Activated CD4-positive, alpha-beta T cell treated with anti-CD3 and anti-CD28 coated beads for 24 hours (primary cell): ENCODE measurements at regions not wholly inside any gene's neighbourhood (a gene's known extent, or its start where the extent isn't known, plus 50 kb on each side); places are given as distances from the start of the nearest gene placed in this dataset.
A peak's percentile ranks its signal among the peaks of the same experiment; 100 is the strongest.
"Not testable (repeated sequence)": the region's sequence is repeated elsewhere in the genome, so short reads cannot be mapped to it uniquely, and the experiment has no call there.

Experiments
- DNase-seq, 2 donors: peaks; one replicate each; pipeline ENCODE4 v3.0.0-alpha.2; 2020; ENCODE audit warnings: low read depth in 2 of 2

DNA sequence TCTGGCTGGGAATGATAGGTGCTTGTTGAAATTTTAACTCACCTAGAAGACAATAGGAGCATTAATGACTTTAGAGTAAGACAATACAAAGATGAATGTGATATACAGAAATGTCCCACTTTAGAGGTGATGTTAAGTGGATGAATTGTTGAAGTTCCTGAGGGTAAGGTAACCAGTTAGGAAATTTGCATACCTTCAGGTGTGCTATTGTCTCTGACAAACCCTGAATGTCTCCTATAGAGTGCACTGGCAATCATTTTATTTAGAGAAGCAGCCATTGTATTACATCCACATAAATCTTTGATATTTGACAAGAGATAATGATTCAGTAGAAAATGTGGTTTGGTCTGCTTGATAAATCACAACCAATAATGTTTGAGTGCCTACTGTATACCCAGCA, 228.5 kb downstream of the RNF144A start:
- DNase-seq = no peak

DNA sequence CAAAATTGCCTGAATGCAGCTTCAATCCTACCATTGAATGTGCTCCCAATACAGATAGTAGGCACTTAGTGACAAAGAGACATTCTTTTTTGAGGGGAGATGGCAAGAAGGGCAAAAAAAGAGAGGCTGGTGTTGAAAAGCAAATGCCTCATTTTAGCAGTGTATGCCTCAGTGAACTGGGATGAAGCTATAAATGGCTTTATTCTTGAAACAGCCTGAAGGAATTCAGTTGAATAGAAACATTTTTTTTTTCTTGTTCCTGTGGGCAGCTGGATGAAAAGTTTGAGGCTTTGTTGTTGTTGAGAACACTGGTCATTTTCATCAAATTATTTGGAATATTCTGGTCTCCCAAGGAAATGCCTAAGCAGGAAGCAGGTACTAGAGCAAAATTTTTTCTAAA, 228.9 kb downstream of the RNF144A start:
- no peak for DNase-seq

DNA sequence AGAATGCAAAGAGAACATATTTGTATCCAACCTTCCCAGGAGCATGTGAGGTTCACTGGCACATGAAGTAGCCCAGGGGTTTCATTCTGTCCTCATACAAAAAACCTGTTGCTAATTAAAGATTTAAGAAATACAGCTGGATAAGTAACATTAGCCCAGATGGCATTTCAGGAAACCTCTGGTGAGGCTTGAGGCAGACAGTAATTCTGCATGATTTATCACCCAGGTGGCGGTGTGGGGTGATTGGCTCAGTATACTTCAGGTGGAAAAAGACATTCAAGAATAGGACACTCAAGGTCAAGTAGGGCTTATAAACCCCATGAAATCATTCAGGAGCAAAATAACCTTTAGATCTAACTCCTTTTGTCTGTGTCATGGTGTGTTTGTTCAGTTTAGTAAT, 237.4 kb downstream of the RNF144A start:
- no peak for DNase-seq

DNA sequence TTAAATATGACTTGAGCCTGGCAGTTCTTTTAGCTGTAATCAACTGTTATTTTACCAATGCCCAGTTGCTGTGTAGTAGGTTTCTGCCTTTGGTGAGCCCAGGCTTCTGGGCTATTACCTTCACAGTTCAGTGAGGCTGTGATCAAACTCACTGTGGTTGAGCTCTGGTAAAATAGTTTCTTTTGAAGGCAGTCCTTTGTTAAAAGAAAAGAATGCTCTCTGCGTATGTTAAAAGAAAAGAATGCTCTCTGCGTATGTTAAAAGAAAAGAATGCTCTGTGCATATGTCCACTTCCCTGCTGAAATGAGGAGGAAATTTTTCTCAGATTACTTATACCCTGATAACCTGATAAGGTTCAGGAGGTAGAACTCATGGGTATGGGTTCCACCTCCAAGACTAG, 244.3 kb downstream of the RNF144A start:
- no peak for DNase-seq

DNA sequence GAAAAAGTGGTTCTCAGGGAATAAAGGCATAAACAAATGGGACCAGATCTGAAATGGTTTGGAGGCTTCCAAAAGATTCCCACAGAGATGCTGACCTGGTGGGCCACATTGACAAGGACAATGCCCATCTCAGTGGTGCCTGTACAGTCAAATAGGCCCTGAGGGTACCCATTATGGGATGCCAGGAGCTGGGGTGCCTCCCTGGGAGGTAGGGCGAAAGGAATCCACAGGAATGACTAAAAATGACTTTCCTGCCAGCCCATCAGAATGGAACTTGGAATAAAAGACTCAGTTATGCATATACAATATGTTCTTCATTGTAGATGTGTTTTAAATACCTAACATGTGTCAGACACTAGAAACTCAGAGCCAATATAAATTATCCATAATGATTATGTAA, 248.5 kb downstream of the RNF144A start:
- no peak for DNase-seq

DNA sequence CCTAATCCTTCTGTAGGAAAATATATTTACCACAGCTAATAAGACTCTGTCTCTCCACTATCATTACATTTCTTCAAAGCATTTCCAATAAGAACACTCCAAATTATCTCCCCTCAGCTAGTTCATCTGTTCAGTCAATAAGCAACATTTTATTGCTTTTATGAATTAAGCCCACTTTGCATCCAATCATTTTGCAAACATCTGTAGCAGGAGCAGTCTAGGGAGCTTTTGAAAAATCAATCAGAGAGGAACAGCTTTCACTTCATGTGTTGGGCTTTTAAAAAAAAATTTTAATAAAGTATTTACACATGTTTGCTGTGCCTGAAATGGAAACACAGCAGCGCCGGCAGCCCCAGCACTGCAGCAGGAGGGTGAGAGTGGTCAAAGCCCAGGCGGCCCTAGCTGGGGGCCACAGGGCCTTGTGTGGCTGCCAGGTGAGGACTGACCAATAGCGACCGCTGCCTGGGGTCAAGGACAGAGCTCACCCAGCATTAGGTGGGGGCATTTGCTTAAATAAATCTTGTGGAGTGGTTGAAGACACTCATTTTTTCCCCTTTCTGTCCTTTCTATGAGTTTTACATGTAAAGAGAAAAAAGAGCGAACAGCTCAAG, 250.7 kb downstream of the RNF144A start:
- DNase-seq = no peak

DNA sequence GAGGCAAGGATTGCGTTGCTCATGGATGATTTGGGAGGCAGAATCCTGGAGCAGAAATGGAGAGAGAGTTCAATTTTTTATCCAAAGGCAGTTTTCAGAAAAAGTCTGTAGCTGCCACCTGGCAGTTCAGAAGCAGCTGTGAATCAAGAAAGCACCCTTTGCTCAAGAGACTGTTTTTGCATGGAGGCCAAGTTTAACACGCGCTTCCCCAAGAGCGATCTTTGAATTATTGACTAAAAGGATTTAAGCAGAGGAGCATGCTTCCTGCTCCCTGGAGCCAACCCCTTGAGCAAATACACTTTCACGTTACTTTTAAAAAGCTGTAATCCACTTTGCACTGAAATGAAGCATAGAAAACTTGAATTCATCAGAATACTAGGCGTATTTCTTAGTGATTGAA, 252.4 kb downstream of the RNF144A start:
- no peak for DNase-seq

DNA sequence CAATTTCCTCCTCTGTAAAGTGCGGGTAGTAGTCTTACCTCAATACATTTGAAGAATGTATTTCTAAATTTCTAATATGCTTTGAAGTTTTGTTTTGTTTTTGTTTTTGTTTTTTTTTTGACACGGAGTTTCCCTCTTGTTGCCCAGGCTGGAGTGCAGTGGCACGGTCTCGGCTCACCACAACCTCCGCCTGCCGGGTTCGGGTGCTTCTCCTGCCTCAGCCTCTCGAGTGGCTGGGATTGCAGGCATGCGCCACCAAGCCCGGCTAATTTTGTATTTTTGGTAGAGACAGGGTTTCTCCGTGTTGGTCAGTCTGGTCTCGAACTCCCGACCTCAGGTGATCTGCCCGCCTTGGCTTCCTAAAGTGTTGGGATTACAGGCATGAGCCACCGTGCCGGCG, 261.8 kb downstream of the RNF144A start:
- DNase-seq = not testable (repeated sequence)

DNA sequence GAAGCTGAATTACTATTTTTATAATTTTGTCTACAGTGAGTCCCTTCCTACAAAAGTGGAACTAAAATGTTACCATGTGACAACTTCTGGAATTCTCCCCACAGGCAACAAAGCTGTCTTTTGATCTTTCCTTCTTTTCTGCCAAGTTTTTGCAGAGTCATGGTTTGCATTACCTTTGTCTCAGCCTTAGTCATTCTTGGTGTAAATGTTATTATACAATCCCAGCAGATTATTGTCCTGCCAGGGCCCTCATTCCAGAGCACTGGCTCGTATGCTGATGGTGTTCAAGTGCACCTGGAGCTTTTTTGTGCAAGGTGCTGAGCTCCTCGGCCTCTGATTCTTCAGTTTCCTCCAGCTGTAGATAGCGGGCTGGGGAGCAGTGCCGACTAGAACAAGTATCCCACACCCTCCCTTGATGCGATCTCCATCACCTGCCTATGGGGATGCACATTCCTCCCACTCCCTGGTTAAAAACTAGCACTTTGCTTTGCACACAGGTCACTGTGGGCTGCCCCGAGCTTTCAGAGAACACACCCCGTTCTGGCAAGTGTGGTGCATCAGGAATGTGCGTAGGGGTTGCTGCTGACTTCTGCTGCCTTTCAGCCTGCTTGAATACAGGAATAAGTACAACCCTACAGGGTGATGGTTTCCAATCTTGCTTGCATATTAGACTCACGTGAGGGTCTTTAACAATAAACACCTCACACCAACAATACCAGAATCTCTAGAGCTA, 263.6 kb downstream of the RNF144A start:
- no peak for DNase-seq

DNA sequence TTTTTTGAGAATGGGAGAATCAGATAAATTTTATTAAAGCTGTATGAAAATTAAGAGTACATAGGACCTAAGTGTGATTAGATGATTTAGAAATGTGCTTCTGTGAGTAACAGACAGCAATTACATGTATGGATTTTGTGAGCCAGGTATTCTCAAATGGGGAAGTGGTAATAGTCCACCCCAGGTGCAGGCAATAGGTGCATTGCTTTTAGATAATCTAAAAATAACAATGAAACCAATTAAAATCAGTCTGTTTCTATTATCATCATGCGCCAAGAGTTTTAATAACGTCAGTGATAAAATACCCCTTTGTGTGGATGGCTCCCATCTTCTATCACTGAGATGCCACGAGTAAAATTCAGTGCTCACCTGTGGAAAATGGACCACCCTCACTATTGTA, 265.3 kb downstream of the RNF144A start:
- no peak for DNase-seq

DNA sequence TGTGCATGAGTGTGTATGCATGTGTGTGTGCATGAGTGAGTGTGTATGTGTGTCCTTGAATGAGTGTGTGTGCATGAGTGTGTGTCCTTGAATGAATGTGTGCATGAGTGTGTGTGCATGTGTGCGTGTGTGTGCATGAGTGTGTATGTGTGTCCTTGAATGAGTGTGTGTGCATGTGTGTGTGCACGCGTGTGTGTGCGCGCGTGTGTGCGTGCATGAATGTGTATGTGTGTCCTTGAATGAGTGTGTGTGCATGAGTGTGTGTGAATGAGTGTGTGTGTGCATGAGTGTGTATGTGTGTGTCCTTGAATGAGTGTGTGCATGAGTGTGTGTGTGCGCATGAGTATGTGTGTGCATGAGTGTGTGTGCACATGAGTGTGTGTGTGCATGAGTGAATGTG, 271.9 kb downstream of the RNF144A start:
- DNase-seq = no peak

DNA sequence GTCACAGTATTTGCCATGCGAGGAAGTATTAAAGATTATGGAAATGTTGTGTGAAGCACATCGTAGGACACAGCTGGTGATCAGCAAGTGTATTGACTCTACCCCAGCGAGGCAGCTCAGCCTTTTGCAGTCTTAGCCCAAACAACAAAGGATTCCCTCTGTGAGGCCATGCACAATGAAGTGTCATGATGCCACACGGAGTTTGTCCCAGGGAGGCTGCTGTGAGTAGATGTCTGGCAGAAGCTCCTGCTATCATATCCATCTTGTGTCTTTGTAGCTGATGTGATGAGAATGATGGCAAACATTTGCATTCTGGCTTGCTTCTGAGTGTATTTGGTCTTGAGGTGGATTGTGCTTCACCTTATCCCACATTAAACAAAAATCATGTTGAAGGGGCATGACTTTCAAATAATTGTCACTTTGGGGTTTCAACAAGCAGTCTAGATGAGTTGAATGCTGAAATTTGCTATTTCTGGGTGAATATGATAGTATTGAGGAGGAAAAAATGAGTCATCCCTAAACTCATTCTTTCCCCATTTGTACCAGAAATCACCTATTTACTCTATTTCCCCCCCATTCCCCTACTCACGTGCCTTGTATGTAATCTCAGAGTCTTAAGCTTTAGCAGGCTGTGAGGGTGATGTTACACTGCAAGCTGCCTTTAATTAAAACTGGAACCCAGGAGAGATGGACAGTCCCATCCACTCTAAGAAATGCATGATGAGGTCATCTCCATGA, 273.5 kb downstream of the RNF144A start:
- DNase-seq = no peak

DNA sequence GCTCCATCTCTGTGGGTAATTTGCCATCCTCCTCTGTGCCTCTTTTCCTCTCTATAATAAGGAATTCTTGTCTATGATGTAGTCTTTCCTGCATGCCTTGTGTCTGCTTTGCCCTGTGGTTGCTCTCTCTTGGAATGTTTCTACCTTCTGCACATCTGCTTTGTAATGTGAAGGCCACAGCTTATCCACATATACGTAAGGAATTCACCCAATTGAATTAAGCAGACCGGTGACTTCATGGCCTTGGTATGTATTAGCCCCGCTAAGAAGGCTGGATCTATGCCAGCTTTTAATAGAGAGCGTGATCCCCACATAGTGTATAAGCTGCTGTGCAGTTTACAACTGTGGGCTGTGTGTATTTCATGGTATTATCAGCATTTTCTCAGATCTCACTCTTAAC, 274.7 kb downstream of the RNF144A start:
- DNase-seq = no peak

DNA sequence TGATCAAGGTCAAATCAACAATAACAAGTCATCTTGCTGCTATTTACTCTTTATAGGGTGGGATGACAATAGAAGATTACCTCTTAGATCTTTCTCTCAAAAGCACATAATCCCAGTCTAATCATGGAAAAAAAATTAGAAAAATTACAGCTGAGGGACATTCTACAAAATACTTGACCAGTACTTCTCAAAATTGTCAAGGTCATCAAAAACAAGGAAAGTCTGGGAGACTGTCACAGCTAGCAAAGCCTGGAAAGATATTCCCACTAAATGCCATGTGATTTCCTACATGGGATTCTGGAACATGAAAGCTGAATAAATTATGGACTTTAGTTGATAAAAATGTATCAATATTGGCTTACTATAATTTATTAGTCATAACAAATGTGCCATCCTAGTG, 276.2 kb downstream of the RNF144A start:
- DNase-seq = no peak

DNA sequence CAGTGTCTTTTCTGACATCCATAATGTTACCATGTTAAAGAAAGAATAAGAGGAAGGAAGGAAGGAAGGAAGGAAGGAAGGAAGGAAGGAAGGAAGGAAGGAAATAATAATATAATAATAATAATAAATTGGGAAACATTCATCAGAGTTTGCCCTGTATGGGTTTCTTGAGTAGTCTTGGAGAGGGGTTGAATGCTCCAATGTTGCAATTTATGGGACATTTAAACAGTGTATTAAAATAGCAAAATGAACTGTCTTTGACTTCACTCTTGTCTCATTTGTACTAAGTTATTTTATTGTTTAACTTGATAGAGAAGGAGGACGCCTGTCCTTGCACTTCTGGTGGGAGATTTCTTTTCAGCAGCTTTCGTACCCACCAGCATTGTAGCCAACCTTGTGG, 277.7 kb downstream of the RNF144A start:
- no peak for DNase-seq

DNA sequence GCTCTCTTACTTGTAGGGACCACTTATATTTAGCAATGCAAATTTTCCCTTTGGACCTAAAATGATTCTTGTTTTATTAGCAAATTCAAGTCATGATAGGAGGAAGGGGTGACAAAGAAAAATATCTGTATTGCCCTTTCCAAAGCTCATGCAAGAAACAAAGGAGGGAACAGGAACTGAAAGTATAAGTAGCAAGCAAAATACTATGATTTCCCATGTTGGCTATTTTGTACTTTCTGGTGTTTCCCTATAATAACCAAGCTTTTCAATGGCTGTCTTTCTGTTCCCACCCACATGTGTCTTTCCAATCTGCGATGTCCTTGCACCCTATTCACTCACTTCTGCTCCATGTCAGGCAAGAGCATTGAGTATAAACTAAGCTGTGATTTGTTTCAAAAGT, 279.7 kb downstream of the RNF144A start:
- DNase-seq = no peak

DNA sequence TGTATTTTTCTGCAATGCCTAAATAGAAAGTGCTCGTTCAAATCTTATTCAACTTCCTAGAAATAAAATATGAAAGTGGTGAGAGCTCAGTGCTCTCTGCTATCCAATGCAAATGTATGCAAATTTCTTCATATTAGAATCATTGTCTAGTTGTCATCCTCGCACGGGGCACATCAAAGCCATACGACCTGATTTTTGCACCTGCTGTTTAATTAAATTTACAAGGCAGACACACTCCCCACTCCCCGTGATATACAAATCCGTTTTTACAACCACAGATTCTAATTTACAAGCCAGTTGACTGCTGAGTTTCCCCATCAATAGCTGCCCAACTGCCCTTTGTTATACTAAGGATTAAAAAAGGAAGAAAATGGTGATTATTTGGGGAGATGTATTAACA, 284.6 kb downstream of the RNF144A start:
- DNase-seq = no peak

DNA sequence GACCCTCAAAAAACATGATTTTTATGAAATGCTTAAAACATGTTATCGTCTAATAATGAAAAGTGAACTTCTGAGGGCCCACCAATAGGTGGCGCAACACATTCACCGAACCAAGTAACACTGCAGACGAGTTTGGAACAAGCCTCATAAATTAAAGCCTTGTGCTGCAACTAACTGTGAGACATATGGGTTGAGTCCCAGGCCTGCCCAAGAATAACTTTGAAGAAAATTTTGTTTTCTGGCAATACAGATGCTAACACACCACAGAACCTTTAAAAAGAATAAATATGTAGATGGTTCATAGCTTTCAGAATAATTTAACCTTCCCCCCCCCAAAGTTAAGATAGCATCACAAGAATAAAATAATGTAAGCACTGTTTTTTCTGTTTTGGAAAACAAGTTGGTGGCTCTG, 285.9 kb downstream of the RNF144A start:
- peak; percentile 38 to 47 for DNase-seq

DNA sequence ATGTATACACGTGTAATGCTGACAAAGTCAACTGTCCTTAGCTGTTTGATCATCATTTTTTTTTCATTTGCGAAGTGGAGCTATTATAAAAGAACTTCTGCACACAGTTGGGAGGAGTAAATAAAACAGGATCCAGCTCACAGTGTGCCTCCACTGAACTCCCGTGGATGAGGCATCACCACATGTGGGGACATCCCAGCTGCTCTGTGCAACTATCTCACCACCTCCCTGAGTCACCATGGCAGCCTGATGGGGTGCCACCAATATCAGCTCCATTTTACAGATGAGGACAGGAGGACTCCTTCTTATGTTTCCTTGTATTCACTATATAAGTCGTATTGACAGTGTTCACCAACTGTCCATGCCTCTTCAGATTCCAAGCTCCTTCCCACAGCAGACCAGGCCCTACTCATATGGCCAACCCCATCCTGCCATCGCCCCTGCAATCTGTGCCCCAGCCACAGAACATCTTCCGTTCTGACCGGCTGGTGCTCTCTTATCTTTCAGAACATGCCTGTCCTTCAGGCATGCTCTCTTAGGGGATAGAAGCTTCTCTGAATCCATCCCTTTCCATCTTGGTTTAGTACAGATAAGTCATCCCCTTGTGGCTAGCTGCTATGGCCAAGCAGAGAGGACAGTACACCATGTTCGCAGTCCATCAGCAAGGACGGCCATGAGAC, 288.1 kb downstream of the RNF144A start:
- no peak for DNase-seq

DNA sequence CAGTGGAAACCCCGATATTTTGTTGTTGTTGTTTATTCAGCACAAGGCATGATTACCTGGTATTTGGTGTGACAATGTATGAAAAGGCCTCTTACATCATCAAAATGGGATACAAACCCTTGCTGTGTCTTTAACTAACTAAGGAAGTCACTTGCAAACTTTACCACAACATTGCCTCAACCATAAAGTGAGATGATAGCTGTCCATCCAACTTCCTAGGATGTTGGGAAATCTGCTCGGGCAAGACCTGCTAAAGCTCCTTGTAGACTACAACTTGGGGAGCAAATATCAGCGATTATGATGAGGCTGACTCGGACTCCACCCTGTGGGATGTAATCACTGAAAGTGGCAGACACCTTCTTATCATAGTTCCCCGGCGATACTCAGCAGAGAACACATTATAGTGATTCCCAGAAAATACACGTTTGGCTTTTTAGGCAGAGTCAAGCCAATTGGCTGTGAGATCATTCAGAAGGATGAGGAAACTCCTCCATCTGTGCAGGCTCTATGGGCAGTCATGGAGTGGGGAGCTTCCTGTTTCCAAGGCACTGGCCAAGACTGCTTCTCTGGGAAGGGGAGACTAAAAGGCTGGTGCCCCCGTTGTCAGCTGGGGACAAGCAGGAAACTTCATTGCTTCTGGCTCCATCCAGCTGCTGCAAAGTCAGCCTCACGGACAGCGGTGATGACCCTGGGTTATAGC, 289.0 kb downstream of the RNF144A start:
- no peak for DNase-seq

DNA sequence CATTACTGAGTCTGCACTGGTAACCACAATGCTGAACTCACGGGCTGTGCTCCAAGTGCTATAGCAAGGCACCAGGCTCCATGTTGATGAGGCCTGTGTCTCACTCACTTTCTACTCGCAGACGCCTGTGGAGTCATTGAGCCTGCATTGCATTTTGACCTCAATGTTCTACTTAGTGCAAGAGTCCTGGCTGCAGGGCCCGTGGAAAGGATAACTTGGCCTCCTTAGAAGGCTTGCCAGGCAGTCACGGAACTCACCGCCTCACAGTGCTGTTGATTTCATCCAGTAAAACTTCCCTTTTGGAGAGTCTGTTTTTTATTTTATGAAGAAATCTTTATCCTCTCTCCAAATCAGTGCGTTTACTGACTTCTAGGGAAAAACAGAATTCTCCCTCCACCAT, 290.4 kb downstream of the RNF144A start:
- no peak for DNase-seq
